Globus pallidus (tissue), 1 donor: ENCODE measurements at regions not wholly inside any gene's neighbourhood (a gene's known extent, or its start where the extent isn't known, plus 50 kb on each side); places are given as distances from the start of the nearest gene placed in this dataset.

Experiments
- DNase-seq: peaks from one replicate; pipeline ENCODE4 v3.0.0-alpha.2; 2015; ENCODE audit warnings: low spot score

DNA sequence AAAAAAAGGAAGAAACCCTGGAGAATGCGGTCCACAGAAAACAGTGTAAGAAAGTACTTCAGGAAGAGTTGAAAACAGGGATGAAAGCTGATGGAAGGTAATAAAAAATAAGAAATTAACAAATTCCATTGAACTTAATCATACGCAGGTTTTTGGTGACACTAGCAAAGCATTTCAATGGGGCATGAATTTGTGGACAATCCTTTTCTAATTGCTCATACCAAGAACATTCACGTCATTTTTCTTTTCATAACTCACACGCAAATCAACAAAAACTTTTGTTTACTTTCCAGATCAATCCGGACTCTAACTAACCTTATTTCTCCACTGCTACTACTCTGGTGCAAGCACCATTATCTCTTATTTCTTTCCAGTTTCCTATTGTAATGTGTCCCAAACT, 1195.0 kb downstream of the SLITRK5 start:
- DNase-seq, result no peak

DNA sequence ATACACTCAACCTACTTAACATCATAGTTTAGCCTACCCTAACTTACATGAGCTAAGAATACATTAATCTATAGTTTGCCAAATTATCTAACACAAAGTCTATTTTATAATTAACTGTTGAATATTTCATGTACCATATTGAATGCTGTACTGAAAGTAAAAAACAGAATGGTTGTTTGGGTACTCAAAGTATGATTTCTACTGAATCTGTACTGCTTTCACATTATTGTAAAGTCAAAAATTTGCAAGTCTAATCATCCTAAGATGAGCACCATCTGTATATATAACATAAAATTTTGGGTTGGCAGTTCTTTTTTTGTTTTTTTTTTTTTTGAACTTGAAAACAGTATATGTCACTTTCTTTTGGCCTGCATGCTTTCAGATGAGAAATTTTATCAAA, 1212.6 kb downstream of the SLITRK5 start:
- DNase-seq, result no peak

DNA sequence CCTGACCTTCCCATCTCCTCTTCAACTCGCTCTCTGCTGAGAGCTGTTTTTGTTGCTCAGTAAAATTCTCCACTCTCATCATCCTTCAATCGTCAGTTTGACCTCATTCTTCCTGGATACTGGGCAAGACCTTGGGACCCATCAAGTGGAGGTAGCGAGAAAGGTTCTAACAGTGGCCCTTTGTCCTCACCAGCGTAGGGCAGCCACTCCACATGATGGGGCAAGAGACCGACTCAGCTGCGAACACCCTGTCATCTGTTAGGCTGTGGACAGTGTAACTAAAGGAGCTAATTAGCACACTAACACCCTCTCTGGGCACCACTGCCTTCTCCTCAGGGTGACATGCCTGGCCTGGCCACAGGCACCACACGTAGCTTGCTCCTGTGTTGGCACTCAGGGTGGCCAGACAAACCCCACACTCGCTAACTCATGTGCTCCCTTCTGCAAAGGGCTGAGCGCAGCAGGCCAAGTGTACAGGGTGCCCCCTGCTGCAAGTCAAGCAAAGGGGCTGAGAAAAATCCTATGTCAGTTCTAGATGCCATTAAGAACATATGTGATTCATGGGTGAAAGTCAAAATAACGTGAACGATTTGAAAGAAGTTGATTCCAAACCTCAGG, 1216.0 kb downstream of the SLITRK5 start:
- DNase-seq, result no peak

DNA sequence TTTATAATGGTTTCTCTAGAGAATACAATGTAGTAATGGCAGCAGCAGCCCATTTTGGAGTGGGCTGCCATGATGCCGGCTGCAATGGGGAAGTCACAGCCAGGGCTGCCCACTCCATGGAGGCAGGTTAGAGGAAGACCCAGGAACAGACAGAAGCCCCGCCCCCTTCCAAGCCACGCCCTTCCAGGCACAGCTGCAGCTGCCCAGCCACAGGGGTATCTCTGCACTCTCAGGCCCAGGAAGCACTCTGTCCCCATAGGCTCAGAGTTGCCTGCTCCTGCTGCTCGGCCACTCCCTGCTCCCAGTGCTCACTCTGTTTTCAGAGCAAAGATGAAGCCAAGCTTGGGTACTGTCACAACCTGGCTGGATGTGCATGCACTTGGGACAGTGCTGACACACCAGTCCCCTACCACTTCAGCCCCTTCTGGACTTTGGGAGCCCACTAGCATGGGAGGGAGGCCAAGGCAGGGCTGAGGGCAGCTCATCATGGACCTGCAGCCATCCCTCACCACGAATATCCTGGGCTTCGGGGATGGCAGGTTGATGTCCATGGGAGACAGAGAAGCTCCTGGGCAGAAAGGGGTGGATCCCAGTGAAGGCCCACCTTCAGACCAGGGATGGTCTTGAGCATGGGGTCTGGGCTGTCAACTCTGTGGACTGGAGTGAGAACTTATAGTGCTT, 1224.2 kb downstream of the SLITRK5 start:
- no peak for DNase-seq

DNA sequence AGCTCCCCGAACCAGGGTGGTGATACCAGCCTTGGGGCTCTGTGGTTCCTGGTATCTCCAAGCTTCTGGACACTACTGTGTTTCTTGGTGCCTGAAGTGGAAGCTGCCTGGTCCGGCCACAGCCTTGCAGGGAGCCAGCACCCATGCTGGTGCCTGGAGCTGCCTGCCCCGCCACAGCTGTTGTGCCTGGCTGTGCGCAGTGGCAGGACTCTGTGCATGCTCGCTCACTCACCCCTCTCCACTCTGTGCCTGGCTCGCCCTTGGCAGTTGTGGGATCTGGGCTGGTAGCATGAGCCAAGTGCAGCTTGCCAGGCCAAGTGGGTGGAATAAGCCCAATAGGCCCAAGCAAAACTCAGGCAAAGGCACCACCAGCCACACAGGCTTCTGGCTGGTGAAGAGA, 1225.3 kb downstream of the SLITRK5 start:
- DNase-seq, result no peak

- peak; percentile 39 for DNase-seq
These were observed 1237.8 kb downstream of the SLITRK5 start for GRCh38 chr13:88908961-88909441.

- no peak for DNase-seq
These were observed 1248.9 kb downstream of the SLITRK5 start for GRCh38 chr13:88919970-88920628.

DNA sequence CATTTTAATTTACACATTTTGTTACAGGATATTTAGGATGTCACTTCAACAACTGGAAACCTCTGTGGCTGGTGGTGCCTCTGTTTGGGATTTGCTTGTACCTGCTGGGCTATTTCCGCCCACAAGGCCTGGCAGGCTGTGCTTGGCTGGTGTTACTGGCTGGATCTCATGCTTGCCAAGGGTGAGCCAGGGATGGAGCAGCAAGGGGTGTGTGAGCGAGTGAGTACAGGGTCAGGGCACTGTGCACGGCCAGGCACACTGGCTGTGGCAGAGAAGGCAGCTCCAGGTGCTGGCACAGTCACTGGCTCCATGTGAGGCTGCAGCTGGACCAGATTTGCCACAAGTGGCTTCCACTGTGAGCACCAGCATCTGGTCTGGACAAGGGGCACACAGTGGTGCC, 1254.8 kb downstream of the SLITRK5 start:
- no peak for DNase-seq

DNA sequence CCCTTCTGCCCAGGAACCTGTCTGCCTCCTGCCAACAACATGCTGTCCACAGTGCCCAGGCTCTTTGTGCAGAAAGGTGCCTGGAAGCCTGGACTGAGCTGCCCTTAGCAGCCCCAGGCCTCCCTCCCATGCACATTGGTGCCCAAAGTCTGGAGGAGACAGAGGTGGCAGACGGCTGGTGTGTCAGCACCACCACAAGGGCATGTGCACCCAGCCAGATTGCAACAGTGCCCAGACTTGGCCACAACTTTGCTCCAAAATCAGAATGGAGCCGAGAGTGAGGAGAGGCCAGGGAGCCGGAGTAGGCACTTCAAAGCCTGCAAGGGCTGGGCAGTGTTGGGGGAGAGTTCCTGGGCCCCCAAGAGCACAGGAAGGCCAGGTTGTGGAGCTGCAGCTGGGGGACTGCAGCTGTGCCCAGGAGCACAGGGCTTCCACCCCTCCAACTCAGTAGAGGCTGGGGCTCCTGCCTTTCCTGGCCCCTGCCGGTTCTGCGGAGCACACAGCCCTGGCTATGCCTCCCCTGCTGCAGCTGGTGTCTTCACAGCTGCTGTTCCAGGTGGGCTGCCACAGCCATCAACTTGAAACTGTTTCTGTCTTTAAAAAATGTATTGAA, 1255.8 kb downstream of the SLITRK5 start:
- DNase-seq, result no peak

DNA sequence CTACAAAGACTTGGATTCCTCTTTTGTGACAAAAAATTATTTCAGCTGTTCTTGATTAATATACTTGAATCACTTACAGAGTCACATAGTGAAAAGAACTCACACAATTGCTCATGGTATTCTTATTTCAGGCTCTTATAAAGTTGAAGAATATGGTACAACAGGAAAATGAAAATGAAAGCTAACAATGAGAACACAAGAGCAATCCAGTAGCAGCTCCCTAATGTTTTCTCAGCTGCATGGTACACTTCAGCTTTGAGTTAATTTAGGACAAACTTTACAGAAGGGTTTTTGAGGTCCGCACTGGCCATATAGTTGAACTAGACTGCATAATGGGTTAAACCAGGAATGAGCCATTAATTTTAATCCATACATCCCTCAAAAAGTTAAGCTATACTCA, 1261.8 kb downstream of the SLITRK5 start:
- no peak for DNase-seq

DNA sequence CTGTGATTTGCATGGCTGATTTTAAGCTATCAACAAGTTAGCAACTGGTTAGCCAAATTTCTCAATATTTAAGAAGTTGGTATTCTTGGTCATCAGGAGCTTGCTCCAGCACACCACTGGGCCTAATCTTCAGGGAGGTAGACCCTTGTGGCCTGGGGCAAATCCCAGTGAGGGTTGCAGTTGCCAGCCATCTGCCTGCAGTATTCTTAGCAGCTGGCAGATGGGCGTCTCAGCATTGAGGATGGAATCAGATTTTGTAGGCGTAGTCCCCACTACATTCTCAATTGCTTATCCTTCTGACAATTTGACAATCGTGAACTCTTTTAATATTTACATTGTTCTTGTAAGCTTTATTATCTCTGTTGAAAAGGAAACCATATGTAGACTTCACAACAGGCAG, 1266.2 kb downstream of the SLITRK5 start:
- no peak for DNase-seq

DNA sequence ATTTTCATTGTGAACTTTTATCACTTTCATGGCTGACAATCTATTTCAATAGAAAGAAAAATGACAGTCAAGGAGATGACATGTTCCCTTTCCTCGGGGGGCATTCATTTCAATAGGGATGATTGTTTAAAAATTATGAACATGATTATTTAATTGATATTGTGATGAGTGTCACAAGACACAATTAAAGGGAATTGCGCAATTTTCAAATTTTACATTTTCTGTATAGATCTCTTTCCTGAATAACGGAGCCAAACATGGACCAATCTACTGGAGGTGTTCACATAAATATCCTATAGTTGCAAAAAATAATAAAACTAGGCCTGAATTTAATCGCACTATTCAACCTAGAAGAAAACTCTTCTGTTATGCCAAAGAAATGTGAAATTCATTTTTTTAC, 1274.6 kb downstream of the SLITRK5 start:
- no peak for DNase-seq

DNA sequence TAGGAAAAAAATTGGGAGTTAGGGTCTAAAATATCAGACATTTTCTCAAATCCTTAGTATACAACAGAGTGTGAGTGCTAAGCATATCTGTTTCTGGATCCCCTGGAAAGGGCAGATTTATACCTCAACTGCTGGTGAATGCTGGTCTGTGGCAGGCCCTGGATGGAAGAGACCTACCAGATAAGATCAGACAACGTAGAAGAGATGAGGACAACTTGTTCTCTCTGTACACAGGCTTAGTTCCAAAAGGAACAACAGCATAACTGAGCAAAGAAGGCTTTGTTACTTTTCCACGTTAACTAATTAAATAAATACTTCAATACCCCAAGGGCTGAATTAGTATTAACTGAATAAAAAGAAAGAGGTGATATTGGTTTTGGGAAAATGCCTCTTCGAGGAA, 1277.3 kb downstream of the SLITRK5 start:
- no peak for DNase-seq

DNA sequence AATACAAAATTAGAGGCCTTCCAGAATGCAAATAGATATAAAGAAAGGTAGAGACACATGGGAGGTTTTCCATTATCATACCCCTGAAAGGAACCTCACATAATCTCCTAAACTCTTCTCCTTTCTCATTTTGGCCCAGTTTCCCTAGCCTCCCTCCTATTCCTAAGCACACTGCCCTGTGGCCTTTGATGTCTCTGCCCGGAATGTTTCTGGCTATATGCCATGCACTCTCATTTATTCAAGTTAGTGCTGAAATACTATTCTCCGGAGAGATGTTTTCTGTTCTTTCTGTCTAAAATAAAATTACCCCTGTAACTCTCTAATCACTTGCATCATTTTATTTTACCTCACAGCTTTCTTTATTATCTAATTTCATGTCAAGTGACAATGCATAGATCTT, 1287.7 kb downstream of the SLITRK5 start:
- DNase-seq, result no peak

DNA sequence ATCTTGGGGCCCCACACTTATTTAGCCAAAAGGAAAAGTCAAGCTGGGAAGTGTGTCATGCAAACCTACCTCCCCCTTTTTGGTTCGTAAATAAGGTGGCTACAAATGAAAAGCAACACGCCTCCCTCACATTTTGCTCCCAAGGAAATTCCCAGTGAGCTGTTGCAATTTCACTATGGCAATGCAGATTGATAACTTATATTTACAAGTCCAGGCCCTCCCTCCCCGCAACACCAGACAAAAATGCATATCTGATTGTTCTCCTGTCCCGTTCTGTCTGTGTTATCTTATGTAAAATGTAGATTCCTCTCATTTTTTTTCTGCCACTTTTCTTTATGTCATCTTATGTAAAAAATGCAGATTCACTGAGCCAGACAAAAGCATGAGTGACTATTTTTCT, 1305.3 kb downstream of the SLITRK5 start:
- DNase-seq, result no peak

GRCh38 chr13:88978607-88979006, 1307.4 kb downstream of the SLITRK5 start:
- DNase-seq, result no peak

GRCh38 chr13:88979465-88980175, 1308.4 kb downstream of the SLITRK5 start:
- DNase-seq, result no peak

- no peak for DNase-seq
These were observed 1332.5 kb downstream of the SLITRK5 start for GRCh38 chr13:89003656-89004055.

- no peak for DNase-seq
These were observed 1340.4 kb downstream of the SLITRK5 start for GRCh38 chr13:89011615-89012014.

GRCh38 chr13:89027694-89028306, 1356.6 kb downstream of the SLITRK5 start:
- DNase-seq, result no peak

GRCh38 chr13:89029062-89029461, 1357.9 kb downstream of the SLITRK5 start:
- DNase-seq, result no peak

- DNase-seq, result no peak
These were observed 1362.8 kb downstream of the SLITRK5 start for GRCh38 chr13:89034015-89034414.
